ENCODE measurements at regions not wholly inside any gene's neighbourhood (a gene's known extent, or its start where the extent isn't known, plus 50 kb on each side); places are given as distances from the start of the nearest gene placed in this dataset.

GRCh38 chr5:56463944-56464571 is 230.9 kb upstream of the ANKRD55 start:
- DNase-seq, result no peak

GRCh38 chr5:56461584-56461983 is 228.5 kb upstream of the ANKRD55 start:
- no peak for DNase-seq

- no peak for DNase-seq
Measured at GRCh38 chr5:56460681-56461191, 227.6 kb upstream of the ANKRD55 start.

- DNase-seq, result no peak
Measured at GRCh38 chr5:56460195-56460546, 227.0 kb upstream of the ANKRD55 start.

GRCh38 chr5:56459394-56460194 is 226.5 kb upstream of the ANKRD55 start:
- DNase-seq, result no peak

DNA sequence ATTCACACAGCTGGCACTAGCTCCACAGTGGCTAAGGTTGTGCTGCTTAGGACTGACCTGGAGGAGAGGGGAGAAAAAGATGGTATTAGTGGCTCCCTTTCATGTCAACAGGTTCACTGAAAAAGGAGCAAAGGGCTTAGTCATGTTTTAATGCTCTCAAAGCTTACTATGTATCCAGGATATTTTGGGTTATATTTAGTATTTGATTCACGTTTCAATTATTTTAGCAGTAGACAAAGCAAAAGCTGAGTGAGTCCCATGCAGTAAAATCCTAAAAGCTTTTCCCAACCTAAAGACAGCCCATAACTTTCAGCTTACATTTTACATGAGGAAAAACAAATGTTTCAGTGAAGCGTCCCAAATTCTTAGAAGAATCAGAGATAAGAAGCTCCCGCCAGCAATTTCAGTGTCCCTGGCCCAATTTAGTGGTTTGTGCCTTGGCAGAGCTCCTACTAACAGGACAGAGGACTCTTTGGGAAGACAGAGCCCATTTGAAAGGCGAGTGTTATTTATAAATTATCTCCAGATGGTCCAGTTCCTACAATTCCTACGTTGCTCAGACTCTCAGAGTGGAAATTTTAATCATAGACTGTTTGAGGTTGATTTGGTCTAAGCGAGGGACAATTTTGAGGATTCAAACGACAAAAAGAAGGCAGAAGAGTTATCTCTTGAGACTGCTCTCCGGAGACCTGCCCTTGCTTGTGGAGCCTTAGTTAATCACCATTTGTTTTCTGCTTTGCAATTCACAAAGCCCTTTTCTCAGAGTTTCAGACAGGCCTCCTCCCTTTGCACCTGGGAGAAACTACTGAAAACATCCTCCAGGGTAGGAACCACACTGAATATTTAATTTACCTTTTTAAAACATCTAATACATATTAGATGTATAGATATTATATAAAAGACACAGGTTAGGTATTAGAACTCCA is 225.0 kb upstream of the ANKRD55 start:
- DNase-seq, result peak in 1 of 56 donors; percentile 18

- no peak for DNase-seq
Measured at GRCh38 chr5:56456002-56456401, 222.9 kb upstream of the ANKRD55 start.

GRCh38 chr5:56455417-56455816 is 222.3 kb upstream of the ANKRD55 start:
- DNase-seq, result no peak

DNA sequence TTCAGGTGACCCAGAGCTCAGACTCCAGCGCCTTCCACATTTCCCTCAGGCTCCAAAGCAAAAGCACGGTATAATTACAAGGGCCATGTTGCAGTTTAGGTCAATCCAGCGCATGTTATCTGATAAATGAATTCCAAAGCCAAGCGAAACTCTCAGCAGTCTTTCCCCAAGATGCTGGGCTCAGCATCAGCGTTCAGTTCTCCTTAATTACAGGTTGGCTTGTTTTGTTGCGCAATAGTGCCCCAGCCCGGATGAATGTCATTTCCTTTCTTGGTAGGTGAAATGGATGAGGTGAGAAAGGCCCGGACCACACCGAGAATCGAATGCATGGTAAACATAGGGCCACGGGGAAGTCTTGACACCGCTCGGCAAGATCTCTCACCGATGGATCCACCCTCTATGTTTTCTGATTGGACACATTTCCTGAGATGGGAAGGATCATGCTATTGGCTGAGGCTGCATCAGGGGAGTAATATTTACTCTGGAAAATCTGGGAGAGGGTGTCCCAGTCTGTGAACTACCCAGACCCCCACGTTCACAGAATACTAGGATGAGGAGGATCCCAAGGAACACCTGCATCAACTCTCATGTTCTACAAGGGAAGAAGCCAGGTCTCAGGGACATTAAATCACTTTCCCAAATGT is 221.2 kb upstream of the ANKRD55 start:
- no peak for DNase-seq

DNA sequence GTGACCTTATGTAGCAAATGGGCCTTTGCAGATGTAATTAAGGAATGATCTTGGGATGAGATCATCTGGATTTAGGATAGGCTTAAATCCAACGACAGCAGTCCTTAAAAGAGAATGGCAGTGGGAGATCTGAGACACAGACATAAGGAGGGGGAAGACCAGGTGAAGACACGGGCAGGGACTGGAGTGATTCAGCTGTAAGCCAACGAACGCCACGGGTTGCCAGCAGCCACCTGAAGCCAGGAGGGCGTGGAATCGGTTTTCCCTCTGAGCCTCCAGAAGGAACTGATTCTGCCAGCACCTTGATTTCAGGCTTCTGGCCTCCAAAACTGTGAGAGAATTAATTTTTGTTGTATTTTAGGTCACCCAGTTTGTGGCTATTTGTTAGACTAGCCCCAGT is 218.6 kb upstream of the ANKRD55 start:
- no peak for DNase-seq

- DNase-seq, result peak in 2 of 56 donors; percentile 9 to 22
Measured at GRCh38 chr5:56450766-56451165, 217.6 kb upstream of the ANKRD55 start.

DNA sequence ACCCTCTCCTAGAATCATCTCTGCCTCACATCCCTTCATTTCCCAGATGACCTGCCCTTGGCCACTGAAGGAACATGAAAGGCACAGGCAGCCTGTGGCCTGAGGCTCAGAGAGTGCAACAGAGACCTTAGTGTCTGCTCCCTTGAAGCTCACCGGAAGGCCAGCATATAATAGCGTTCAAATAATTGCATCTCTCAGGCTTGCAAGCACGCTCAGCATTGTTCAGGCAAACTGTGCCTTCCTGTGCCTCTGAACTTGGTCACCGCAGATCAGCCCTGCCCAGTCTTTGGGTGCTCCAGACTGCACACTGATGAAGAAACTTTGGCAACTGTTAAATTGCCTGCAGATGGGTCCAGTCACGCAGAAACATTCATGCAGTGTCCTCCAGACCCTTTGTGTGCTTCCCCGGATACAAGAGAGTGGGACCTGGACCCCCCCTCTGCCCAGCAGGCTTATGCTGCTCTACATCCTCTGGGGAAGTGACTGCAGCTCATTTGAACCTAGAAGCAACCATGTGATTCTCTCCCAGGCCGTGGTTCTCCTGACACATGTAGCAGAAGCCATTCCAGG is 216.0 kb upstream of the ANKRD55 start:
- DNase-seq, result no peak

- DNase-seq, result no peak
Measured at GRCh38 chr5:56447656-56448055, 214.5 kb upstream of the ANKRD55 start.

DNA sequence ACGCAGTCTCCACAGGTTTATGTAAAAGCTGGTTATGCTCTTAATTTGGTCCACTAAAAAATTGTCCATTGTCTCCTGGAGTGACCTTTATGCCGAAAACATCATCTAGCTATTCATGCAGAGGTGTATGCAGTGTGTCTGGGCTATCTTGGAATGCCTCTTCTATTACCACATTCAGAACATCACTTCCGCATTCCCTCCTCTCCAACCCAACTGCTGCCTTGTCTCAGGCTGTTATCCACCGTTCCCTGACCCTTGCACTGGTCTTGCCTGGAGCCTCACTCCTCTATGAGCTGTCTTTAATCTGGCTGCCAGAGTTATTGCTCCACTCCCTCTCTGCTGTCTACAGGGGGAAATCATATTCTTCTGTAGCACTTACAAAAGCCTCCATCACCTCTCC is 214.1 kb upstream of the ANKRD55 start:
- no peak for DNase-seq

- no peak for DNase-seq
Measured at GRCh38 chr5:56446728-56447127, 213.6 kb upstream of the ANKRD55 start.

DNA sequence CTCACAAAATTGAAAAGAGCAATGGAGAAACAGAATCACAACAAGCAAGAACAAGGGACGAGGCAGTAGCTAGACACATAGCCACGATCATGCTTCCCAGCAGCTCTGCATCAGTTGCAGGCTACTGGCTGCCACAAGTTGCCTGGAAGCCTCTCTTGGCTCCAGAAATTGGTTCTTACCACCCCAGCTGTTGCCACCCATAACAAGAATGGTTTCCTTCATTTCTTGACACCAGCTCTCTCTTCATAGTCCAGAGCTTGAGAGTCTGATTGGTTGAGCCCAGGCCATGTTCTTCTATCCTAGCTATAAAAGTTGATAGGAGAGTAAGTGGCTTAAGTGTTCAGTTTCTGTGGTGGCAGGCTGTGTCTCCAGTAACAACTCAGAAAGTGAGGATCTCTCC is 210.7 kb upstream of the ANKRD55 start:
- no peak for DNase-seq

GRCh38 chr5:56440871-56441740 is 208.0 kb upstream of the ANKRD55 start:
- no peak for DNase-seq

DNA sequence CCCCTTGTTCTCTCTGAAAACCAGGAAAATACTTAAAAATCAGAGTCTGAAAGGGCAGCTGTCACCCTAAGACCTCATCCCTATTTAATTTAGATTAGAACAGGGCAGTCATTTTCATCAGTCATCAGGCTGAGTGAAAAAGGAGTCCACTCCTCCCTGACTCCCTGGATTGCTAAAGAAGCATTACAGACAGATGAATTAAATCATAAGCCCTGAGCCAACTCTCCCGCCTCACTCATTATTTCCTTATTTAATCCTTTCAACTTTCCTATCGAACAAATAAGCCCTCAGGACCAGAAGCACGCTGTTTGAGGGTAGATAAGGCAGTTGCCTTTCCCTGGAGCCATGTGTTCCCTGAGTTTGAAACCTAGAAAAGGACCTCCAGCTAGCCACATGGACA is 201.9 kb upstream of the ANKRD55 start:
- DNase-seq, result no peak

DNA sequence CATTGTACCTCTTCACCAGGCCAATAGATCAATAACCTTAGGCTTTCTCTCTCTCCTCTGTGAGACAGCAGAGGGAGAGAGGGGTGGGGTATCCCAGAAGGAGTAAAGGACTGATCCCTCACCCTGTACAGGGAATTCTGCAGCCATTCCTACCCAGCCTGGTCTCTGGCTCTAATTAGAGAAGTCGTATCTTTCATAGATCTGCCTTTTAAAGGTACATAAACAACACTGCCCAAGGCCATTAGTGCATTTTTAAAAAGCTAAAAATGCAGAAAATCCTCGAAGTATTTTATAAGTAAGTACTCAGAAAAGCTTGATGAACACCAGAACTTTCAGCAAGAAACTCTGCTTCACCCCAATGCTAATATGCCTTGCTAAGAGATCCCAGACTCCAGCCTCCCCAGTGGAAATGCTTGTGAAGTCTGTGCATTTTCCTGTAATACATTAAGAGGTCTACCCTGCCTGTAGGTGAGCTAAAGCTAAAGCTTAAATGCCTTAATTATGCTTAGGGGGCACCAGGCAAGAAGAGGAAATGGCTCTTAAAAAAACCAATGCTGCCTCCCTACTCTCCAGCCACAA is 200.0 kb upstream of the ANKRD55 start:
- DNase-seq, result no peak

DNA sequence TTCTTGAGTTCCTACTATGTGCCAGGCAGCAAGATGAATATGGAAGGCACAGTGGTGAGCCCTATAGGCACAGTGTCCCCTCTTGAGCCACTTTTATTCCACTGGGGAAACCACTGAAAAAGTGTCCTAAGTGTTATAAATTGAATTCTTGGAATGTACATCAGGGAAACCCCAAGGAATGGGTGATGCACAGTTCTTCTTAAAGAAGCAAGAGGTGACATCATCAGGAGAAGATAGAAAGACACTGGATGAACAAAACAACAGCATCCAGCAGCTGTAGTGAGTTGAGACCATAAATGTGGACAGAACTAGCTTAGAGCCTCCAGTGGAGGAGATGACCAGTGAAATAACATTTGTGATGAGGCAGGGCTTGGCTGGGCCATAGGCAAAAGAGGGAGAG is 199.2 kb upstream of the ANKRD55 start:
- DNase-seq, result no peak
